GM19438 (cell line): ENCODE measurements at regions not wholly inside any gene's neighbourhood (a gene's known extent, or its start where the extent isn't known, plus 50 kb on each side); places are given as distances from the start of the nearest gene placed in this dataset.
"Not testable (repeated sequence)": the region's sequence is repeated elsewhere in the genome, so short reads cannot be mapped to it uniquely, and the experiment has no call there.

Experiments
- ATAC-seq: cut with Tn5 transposase; IDR thresholded peaks from one replicate; pipeline ENCODE4 v1.9.1; 2021; ENCODE audit warnings: low read depth; ENCODE audit not compliant: unreplicated experiment

- ATAC-seq = peak; percentile 80
These were observed 277.6 kb downstream of the GATA3 start for GRCh38 chr10:8331896-8332729.

- no peak for ATAC-seq
These were observed 278.2 kb downstream of the GATA3 start for GRCh38 chr10:8332730-8333111.

GRCh38 chr10:8334631-8335030 is 280.1 kb downstream of the GATA3 start:
- no peak for ATAC-seq

GRCh38 chr10:8336629-8337331 is 282.3 kb downstream of the GATA3 start:
- ATAC-seq = no peak

GRCh38 chr10:8337332-8337651 is 282.8 kb downstream of the GATA3 start:
- ATAC-seq = no peak

GRCh38 chr10:8338177-8338766 is 283.8 kb downstream of the GATA3 start:
- no peak for ATAC-seq

- ATAC-seq = no peak
These were observed 290.3 kb downstream of the GATA3 start for GRCh38 chr10:8344756-8345155.

- ATAC-seq = no peak
These were observed 292.4 kb downstream of the GATA3 start for GRCh38 chr10:8346861-8347260.

GRCh38 chr10:8347614-8348013 is 293.1 kb downstream of the GATA3 start:
- not testable (repeated sequence) for ATAC-seq

- no peak for ATAC-seq
These were observed 295.2 kb downstream of the GATA3 start for GRCh38 chr10:8349610-8350249.

GRCh38 chr10:8350250-8350967 is 295.9 kb downstream of the GATA3 start:
- no peak for ATAC-seq

- no peak for ATAC-seq
These were observed 297.9 kb downstream of the GATA3 start for GRCh38 chr10:8352171-8353075.

- ATAC-seq = no peak
These were observed 301.8 kb downstream of the GATA3 start for GRCh38 chr10:8356283-8356682.

GRCh38 chr10:8359467-8359866 is 305.0 kb downstream of the GATA3 start:
- no peak for ATAC-seq

GRCh38 chr10:8360365-8360764 is 305.9 kb downstream of the GATA3 start:
- ATAC-seq = no peak

GRCh38 chr10:8360814-8361509 is 306.5 kb downstream of the GATA3 start:
- ATAC-seq = no peak

- ATAC-seq = no peak
These were observed 307.0 kb downstream of the GATA3 start for GRCh38 chr10:8361510-8361844.

- no peak for ATAC-seq
These were observed 311.7 kb downstream of the GATA3 start for GRCh38 chr10:8365935-8366911.
